ENCODE measurements at regions not wholly inside any gene's neighbourhood (a gene's known extent, or its start where the extent isn't known, plus 50 kb on each side); places are given as distances from the start of the nearest gene placed in this dataset.

DNA sequence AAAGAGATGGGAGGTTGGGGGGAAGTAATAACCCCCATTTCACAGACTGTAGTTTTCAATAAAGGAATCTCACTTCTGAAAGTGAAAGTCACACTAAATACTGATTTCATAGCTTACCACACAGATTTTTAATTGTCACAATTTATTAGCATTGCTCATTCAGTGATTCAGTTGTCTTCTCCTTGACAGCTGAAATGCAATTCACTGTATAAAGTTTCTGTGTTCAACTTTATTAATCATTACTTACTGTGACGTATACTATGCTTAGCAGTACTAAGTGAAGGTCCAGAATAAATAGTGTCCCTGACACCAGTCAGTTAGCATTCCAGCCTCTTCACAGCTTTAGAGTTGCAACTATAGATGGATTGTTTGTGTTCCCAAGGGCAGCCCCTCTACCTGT lies 324.1 kb upstream of the CRIM1 start:
- ChIA-PET CTCF (no interaction called here), POLR2A (no interaction called here)
- H3K36me3 Mint-ChIP-seq (ENCODE audit: low read depth), result no peaks in the 10 kb centered on the region

DNA sequence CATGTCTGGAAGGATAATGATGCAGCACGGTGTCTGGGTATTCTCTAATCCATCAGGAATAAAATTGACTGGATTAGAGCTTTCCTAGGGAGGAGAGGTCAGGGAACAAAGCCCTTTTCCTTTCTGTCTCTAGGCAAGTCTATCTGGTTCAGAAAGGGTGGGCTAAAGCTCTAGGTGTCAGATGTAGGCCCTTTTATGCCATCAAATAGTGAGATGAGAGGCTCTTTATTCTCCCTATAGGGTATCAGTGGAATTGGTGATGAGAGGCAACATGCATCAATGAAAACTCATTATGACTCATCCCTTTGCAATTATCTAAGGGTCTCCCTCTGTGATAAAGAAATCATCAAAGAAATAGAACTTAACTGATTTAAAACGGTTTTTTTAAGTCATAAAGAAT lies 328.0 kb upstream of the CRIM1 start:
- intact Hi-C loops (cut with micrococcal nuclease), result no loop called here
- H3K4me3 Mint-ChIP-seq, result no peak overlapping the region

More for the DNA sequence above, 324.1 kb upstream of the CRIM1 start:
- DNase-seq, result no peak
- no peaks in the 10 kb centered on the region for H3K4me1 Mint-ChIP-seq
- H3K27ac Mint-ChIP-seq, result no peak overlapping the region
- TF ChIP-seq, protein P1, sequence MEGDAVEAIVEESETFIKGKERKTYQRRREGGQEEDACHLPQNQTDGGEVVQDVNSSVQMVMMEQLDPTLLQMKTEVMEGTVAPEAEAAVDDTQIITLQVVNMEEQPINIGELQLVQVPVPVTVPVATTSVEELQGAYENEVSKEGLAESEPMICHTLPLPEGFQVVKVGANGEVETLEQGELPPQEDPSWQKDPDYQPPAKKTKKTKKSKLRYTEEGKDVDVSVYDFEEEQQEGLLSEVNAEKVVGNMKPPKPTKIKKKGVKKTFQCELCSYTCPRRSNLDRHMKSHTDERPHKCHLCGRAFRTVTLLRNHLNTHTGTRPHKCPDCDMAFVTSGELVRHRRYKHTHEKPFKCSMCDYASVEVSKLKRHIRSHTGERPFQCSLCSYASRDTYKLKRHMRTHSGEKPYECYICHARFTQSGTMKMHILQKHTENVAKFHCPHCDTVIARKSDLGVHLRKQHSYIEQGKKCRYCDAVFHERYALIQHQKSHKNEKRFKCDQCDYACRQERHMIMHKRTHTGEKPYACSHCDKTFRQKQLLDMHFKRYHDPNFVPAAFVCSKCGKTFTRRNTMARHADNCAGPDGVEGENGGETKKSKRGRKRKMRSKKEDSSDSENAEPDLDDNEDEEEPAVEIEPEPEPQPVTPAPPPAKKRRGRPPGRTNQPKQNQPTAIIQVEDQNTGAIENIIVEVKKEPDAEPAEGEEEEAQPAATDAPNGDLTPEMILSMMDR (IDR thresholded peaks at IDR 0.05), result no peak
- no peak overlapping the region for H3K4me3 Mint-ChIP-seq
- intact Hi-C loops (cut with micrococcal nuclease), result no loop called here
- H3K27me3 Mint-ChIP-seq, result no peaks in the 10 kb centered on the region
- ATAC-seq (ENCODE audit: low read depth), result no peak
- peaks cover 2% of the 10 kb centered on the region for H3K9me3 Mint-ChIP-seq

DNA sequence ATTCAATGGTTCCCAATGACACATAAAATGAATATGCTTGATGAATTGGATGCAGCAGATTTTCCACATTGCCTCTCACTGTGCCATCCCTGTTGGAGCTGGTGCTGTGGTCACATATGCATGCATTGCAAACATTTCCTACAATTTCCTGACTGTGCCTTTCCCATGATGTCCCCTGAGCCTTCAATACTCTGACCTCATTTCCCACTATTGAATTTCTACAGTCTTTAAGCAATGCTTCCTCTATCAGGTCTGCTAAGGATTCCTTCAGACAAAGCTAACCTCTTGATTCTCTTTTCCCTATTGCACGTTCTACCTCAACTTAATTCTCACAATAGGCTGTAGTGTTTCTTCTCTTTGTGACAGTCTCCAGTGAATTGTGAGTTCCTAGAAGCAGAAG lies 342.5 kb upstream of the CRIM1 start:
- TF ChIP-seq, protein P1 (IDR thresholded peaks at IDR 0.05), result no peak
- Mint-ChIP-seq H3K4me3 (no peak overlapping the region), H3K27me3 (no peaks in the 10 kb centered on the region), H3K27ac (no peak overlapping the region), H3K36me3 (ENCODE audit: low read depth) (no peaks in the 10 kb centered on the region), H3K9me3 (no peaks in the 10 kb centered on the region), H3K4me1 (no peaks in the 10 kb centered on the region)
- intact Hi-C loops (cut with micrococcal nuclease), result no loop called here
- ChIA-PET CTCF (no interaction called here), POLR2A (no interaction called here)
- DNase-seq, result no peak
- no peak for ATAC-seq (ENCODE audit: low read depth)

More for the DNA sequence above, 328.0 kb upstream of the CRIM1 start:
- DNase-seq (no peak), ATAC-seq (ENCODE audit: low read depth) (no peak)
- H3K27ac Mint-ChIP-seq, result no peak overlapping the region
- H3K4me1 Mint-ChIP-seq, result no peaks in the 10 kb centered on the region
- H3K9me3 Mint-ChIP-seq, result peaks cover 3% of the 10 kb centered on the region
- ChIA-PET CTCF (no interaction called here), POLR2A (no interaction called here)
- H3K36me3 Mint-ChIP-seq (ENCODE audit: low read depth), result no peaks in the 10 kb centered on the region
- no peaks in the 10 kb centered on the region for H3K27me3 Mint-ChIP-seq
- TF ChIP-seq, protein P1 (IDR thresholded peaks at IDR 0.05), result no peak

DNA sequence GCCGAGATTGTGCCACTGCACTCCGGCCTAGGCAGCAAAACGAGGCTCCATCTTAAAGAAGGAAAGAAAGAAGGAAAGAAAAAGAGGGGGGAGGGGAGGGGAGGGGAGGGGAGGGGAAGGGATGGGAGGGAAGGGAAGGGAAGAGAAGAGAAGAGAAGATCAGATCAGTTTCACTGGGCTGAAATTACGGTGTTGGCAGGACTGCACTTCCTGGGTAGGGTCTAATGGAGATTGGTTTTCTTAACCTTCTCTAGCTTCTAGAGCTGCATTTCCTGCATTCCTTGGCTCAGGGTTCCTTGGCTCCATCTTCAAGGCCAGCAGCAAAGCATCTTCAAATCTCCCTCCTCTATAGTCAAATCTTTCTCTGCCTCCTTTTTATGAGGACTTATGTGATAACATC lies 349.1 kb upstream of the CRIM1 start:
- no peak for ATAC-seq (ENCODE audit: low read depth)
- POLR2A ChIA-PET, result no interaction called here
- H3K27me3 Mint-ChIP-seq, result no peaks in the 10 kb centered on the region
- no peaks in the 10 kb centered on the region for H3K4me1 Mint-ChIP-seq
- H3K9me3 Mint-ChIP-seq, result no peaks in the 10 kb centered on the region
- DNase-seq, result no peak
- intact Hi-C loops (cut with micrococcal nuclease), result no loop called here
- CTCF ChIA-PET, result no interaction called here
- TF ChIP-seq, protein P1 (IDR thresholded peaks at IDR 0.05), result no peak
- H3K4me3 Mint-ChIP-seq, result no peak overlapping the region
- H3K27ac Mint-ChIP-seq, result no peak overlapping the region
- H3K36me3 Mint-ChIP-seq (ENCODE audit: low read depth), result no peaks in the 10 kb centered on the region

DNA sequence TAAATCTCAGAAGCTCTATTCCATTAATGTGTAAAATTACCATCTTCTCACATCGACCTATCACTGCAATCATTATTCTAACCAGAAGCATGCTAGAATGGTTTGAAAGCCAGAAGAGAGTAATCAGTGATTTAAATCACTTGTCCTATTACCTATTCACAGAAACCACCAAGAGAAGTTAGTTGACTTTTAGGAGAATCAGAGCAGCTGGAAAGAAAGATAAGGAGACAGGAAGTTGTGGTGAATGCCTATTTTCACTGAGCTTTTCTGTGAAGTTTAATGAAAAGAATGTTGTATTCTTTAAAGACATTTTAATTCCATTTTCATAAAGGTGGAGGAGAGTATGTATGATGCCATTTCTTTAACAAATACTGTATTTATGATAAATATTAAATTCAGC lies 352.6 kb upstream of the CRIM1 start:
- H3K36me3 Mint-ChIP-seq (ENCODE audit: low read depth), result no peaks in the 10 kb centered on the region
- no peaks in the 10 kb centered on the region for H3K27me3 Mint-ChIP-seq
- H3K9me3 Mint-ChIP-seq, result no peaks in the 10 kb centered on the region
- TF ChIP-seq, protein P1 (IDR thresholded peaks at IDR 0.05), result no peak
- H3K4me1 Mint-ChIP-seq, result no peaks in the 10 kb centered on the region
- H3K27ac Mint-ChIP-seq, result no peak overlapping the region
- H3K4me3 Mint-ChIP-seq, result no peak overlapping the region
- POLR2A ChIA-PET, result no interaction called here
- DNase-seq (no peak), ATAC-seq (ENCODE audit: low read depth) (no peak)
- intact Hi-C loops (cut with micrococcal nuclease), result no loop called here
- CTCF ChIA-PET, result no interaction called here

Data from activated B cell treated with CpG ODN at 0.5 μM for 24 hours (primary cell).